ENCODE measurements at regions not wholly inside any gene's neighbourhood (a gene's known extent, or its start where the extent isn't known, plus 50 kb on each side); places are given as distances from the start of the nearest gene placed in this dataset.

- peaks cover 16% of the 10 kb centered on the region for H3K4me1 Mint-ChIP-seq (ENCODE audit: unreplicated experiment)
- no peak overlapping the region for H3K4me3 Mint-ChIP-seq (ENCODE audit: unreplicated experiment)
- DNase-seq (ENCODE audit: low spot score): no peak
- no peak overlapping the region for H3K27ac Mint-ChIP-seq (ENCODE audit: unreplicated experiment)
- H3K27me3 Mint-ChIP-seq (ENCODE audit: unreplicated experiment): peaks cover 2% of the 10 kb centered on the region
- no peak for TF ChIP-seq CTCF (IDR thresholded peaks at IDR 0.05; ENCODE audit: unreplicated experiment)
- no peaks in the 10 kb centered on the region for H3K36me3 Mint-ChIP-seq (ENCODE audit: low read depth, unreplicated experiment)
- no peaks in the 10 kb centered on the region for H3K9me3 Mint-ChIP-seq (ENCODE audit: unreplicated experiment)
These were observed 528.4 kb upstream of the TBX3 start for GRCh38 chr12:115212356-115212755.

GRCh38 chr12:115210533-115211252 lies 526.7 kb upstream of the TBX3 start:
- TF ChIP-seq CTCF (IDR thresholded peaks at IDR 0.05; ENCODE audit: unreplicated experiment): no peak
- Mint-ChIP-seq H3K9me3 (ENCODE audit: unreplicated experiment) (no peaks in the 10 kb centered on the region), H3K36me3 (ENCODE audit: low read depth, unreplicated experiment) (no peaks in the 10 kb centered on the region)

GRCh38 chr12:115209230-115209629 lies 525.3 kb upstream of the TBX3 start:
- Mint-ChIP-seq H3K4me3 (ENCODE audit: unreplicated experiment) (no peak overlapping the region), H3K9me3 (ENCODE audit: unreplicated experiment) (no peaks in the 10 kb centered on the region), H3K36me3 (ENCODE audit: low read depth, unreplicated experiment) (no peaks in the 10 kb centered on the region), H3K27me3 (ENCODE audit: unreplicated experiment) (no peaks in the 10 kb centered on the region), H3K4me1 (ENCODE audit: unreplicated experiment) (peaks cover 20% of the 10 kb centered on the region), H3K27ac (ENCODE audit: unreplicated experiment) (no peak overlapping the region)
- TF ChIP-seq CTCF (IDR thresholded peaks at IDR 0.05; ENCODE audit: unreplicated experiment): no peak
- DNase-seq (ENCODE audit: low spot score): no peak

More at GRCh38 chr12:115210533-115211252, 526.7 kb upstream of the TBX3 start:
- H3K4me1 Mint-ChIP-seq (ENCODE audit: unreplicated experiment): peaks cover 20% of the 10 kb centered on the region
- no peak for DNase-seq (ENCODE audit: low spot score)
- no peak overlapping the region for H3K27ac Mint-ChIP-seq (ENCODE audit: unreplicated experiment)
- no peaks in the 10 kb centered on the region for H3K27me3 Mint-ChIP-seq (ENCODE audit: unreplicated experiment)
- H3K4me3 Mint-ChIP-seq (ENCODE audit: unreplicated experiment): no peak overlapping the region

- Mint-ChIP-seq H3K36me3 (ENCODE audit: low read depth, unreplicated experiment) (no peaks in the 10 kb centered on the region), H3K27me3 (ENCODE audit: unreplicated experiment) (no peaks in the 10 kb centered on the region), H3K27ac (ENCODE audit: unreplicated experiment) (no peak overlapping the region), H3K9me3 (ENCODE audit: unreplicated experiment) (no peaks in the 10 kb centered on the region), H3K4me3 (ENCODE audit: unreplicated experiment) (no peak overlapping the region), H3K4me1 (ENCODE audit: unreplicated experiment) (peaks cover 12% of the 10 kb centered on the region)
- no peak for DNase-seq (ENCODE audit: low spot score)
- no peak for TF ChIP-seq CTCF (IDR thresholded peaks at IDR 0.05; ENCODE audit: unreplicated experiment)
These were observed 524.1 kb upstream of the TBX3 start for GRCh38 chr12:115208098-115208497.

GRCh38 chr12:115207216-115207915 lies 523.4 kb upstream of the TBX3 start:
- peaks cover 12% of the 10 kb centered on the region for H3K4me1 Mint-ChIP-seq (ENCODE audit: unreplicated experiment)
- no peak overlapping the region for H3K4me3 Mint-ChIP-seq (ENCODE audit: unreplicated experiment)
- DNase-seq (ENCODE audit: low spot score): no peak
- TF ChIP-seq CTCF (IDR thresholded peaks at IDR 0.05; ENCODE audit: unreplicated experiment): no peak
- H3K27ac Mint-ChIP-seq (ENCODE audit: unreplicated experiment): no peak overlapping the region
- H3K36me3 Mint-ChIP-seq (ENCODE audit: low read depth, unreplicated experiment): no peaks in the 10 kb centered on the region
- no peaks in the 10 kb centered on the region for H3K27me3 Mint-ChIP-seq (ENCODE audit: unreplicated experiment)
- H3K9me3 Mint-ChIP-seq (ENCODE audit: unreplicated experiment): no peaks in the 10 kb centered on the region
